ENCODE measurements at regions not wholly inside any gene's neighbourhood (a gene's known extent, or its start where the extent isn't known, plus 50 kb on each side); places are given as distances from the start of the nearest gene placed in this dataset.

DNA sequence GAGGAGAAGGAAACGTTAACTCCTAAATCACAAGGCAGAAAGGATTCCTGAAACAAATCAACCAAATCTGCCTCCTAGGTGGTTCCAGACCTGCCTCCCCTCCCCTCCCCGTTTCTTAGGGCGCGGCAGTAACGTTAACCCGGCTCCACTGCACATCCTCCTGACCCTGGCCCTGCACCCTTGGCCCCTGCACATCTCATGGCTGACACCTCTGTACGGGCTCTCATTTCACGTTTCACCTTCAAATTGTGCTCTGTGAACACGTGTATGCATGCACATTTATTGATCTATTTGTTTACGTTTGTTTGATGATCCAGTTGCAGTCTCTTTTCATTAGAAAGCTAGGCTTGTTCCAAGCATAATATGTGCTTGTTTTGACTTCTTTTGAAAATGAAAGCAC lies 358.1 kb downstream of the ADGRD1 start:
- 12% methylated on average over 5 of the region's 10 CpGs; no CpG with 5 or more reads in 1 of the 2 experiments for WGBS, 2 experiments (ENCODE audit: extremely low coverage in 2 of 2, insufficient read length in 1 of 2)
- ChIA-PET POLR2A (ENCODE audit: unreplicated experiment) (no interaction called here), CTCF (no interaction called here)
- H3K9ac ChIP-seq (ENCODE audit: low read depth, low read length), result no peak overlapping the region
- no peak overlapping the region for H3K4me3 ChIP-seq (ENCODE audit: insufficient read depth, low read depth, low read length)
- in situ Hi-C loops (cut with MboI; ENCODE audit: low sequenced_read_pairs) (loop anchor here (5.0 kb wide), 1 partner anchor 331 kb away; no protein-coding TSS in a partner anchor), dilution Hi-C loops (cut with HindIII; ENCODE audit: low sequenced_read_pairs, unreplicated experiment) (no loop called here), intact Hi-C loops (cut with micrococcal nuclease) (no loop called here)
- H3K18ac ChIP-seq (ENCODE audit: low read depth, low read length), result no peak overlapping the region
- H3K27me3 ChIP-seq (ENCODE audit: control insufficient read depth, insufficient read depth, low read length), result no peaks in the 10 kb centered on the region
- no peak overlapping the region for H2AFZ ChIP-seq (replicated peaks; ENCODE audit: low read length, poor library complexity)
- TF ChIP-seq RAD21 (IDR thresholded peaks at IDR 0.05; ENCODE audit: low read length), result no peak
- no peak for TF ChIP-seq FOS (IDR thresholded peaks at IDR 0.05; ENCODE audit: low read depth, low read length)
- no peak for TF ChIP-seq CTCF (conservative IDR thresholded peaks at IDR 0.05; ENCODE audit: low read depth, low read length)
- TF ChIP-seq POLR2A (IDR thresholded peaks at IDR 0.05; ENCODE audit: low read depth, low read length), result no peak
- no peak for TF ChIP-seq RFX5 (IDR thresholded peaks at IDR 0.05; ENCODE audit: low read depth, low read length)
- no peak for TF ChIP-seq BHLHE40 (IDR thresholded peaks at IDR 0.05; ENCODE audit: low read depth, low read length)
- no peak for TF ChIP-seq RCOR1 (IDR thresholded peaks at IDR 0.05; ENCODE audit: insufficient replicate concordance, low read length)
- no peak for TF ChIP-seq MXI1 (IDR thresholded peaks at IDR 0.05; ENCODE audit: borderline replicate concordance, low read depth, low read length)
- TF ChIP-seq MAFK (IDR thresholded peaks at IDR 0.05; ENCODE audit: low read depth, low read length), result no peak
- TF ChIP-seq, protein P1, sequence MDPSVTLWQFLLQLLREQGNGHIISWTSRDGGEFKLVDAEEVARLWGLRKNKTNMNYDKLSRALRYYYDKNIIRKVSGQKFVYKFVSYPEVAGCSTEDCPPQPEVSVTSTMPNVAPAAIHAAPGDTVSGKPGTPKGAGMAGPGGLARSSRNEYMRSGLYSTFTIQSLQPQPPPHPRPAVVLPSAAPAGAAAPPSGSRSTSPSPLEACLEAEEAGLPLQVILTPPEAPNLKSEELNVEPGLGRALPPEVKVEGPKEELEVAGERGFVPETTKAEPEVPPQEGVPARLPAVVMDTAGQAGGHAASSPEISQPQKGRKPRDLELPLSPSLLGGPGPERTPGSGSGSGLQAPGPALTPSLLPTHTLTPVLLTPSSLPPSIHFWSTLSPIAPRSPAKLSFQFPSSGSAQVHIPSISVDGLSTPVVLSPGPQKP (IDR thresholded peaks at IDR 0.05; ENCODE audit: borderline replicate concordance, low read depth, low read length), result no peak
- no peak for TF ChIP-seq SMC3 (IDR thresholded peaks at IDR 0.05; ENCODE audit: low read depth, low read length)
- TF ChIP-seq CEBPB (IDR thresholded peaks at IDR 0.05; ENCODE audit: low read depth, low read length), result no peak
- H3K79me1 ChIP-seq (ENCODE audit: low read depth in 1 of 2, low read length in 2 of 2), result no peaks in the 10 kb centered on the region
- no peak overlapping the region for H3K4me2 ChIP-seq (ENCODE audit: low read depth, low read length)
- no peak overlapping the region for H4K5ac ChIP-seq (ENCODE audit: low read depth, low read length)
- no peak overlapping the region for H2BK20ac ChIP-seq (ENCODE audit: low read depth, low read length)
- H3K14ac ChIP-seq (replicated peaks; ENCODE audit: low read depth, low read length), result no peak overlapping the region
- DNase-seq (no peak), ATAC-seq (ENCODE audit: low read depth) (no peak)
- H2BK5ac ChIP-seq (ENCODE audit: low read depth, low read length, poor library complexity, severe bottlenecking), result no peak overlapping the region
- no peaks in the 10 kb centered on the region for H4K20me1 ChIP-seq (ENCODE audit: insufficient read depth, low read length)
- no peak overlapping the region for H2AK9ac ChIP-seq (replicated peaks; ENCODE audit: low read depth, low read length, poor library complexity)
- no peak overlapping the region for H2BK120ac ChIP-seq (ENCODE audit: low read depth, low read length)
- H3K9me3 ChIP-seq (ENCODE audit: control insufficient read depth, insufficient read depth, low read length), result peaks cover 27% of the 10 kb centered on the region
- no peak overlapping the region for H2BK15ac ChIP-seq (ENCODE audit: low read depth, low read length)
- H3K4ac ChIP-seq (ENCODE audit: low read depth, low read length), result no peak overlapping the region
- no peak overlapping the region for H3K27ac ChIP-seq (ENCODE audit: insufficient read depth, low read length)
- H3K56ac ChIP-seq (ENCODE audit: extremely low read depth, insufficient read depth, low read length), result no peak overlapping the region
- BruUV-seq (replicated peaks), result no TSS peak
- H4K8ac ChIP-seq (ENCODE audit: low read depth in 2 of 2, low read length in 2 of 2), result no peak overlapping the region
- no peak overlapping the region for H4K91ac ChIP-seq (ENCODE audit: insufficient read depth, low read depth, low read length)
- no peaks in the 10 kb centered on the region for H3K9me1 ChIP-seq (ENCODE audit: insufficient read depth, low read length)
- no peaks in the 10 kb centered on the region for H3K4me1 ChIP-seq (ENCODE audit: control insufficient read depth, insufficient read depth, low read length)
- no peak overlapping the region for H3K23ac ChIP-seq (ENCODE audit: low read depth, low read length)
- H2AK5ac ChIP-seq (ENCODE audit: low read depth, low read length), result no peak overlapping the region
- H3K36me3 ChIP-seq (ENCODE audit: control insufficient read depth, insufficient read depth, low read length), result no peaks in the 10 kb centered on the region

All from IMR-90 (cell line).